Kidney (tissue), 13 donors: ENCODE measurements at regions not wholly inside any gene's neighbourhood (a gene's known extent, or its start where the extent isn't known, plus 50 kb on each side); places are given as distances from the start of the nearest gene placed in this dataset.

Source experiments
- DNase-seq, 5 donors: peaks; one replicate each; pipeline ENCODE4 v3.0.0-alpha.2; 2013 to 2020
- FAIRE-seq: peaks from 2 replicates; lab custom pipeline; 2012; peaks lifted over from hg19 to GRCh38; lab: Jason Lieb, UNC
- H3K27ac ChIP-seq, 2 donors: one replicate each; pipeline ENCODE4 v1.7.0; 2013; ENCODE audit warnings: low read depth in 2 of 2, low read length in 2 of 2, inconsistent platforms in 1 of 2
- H3K27me3 ChIP-seq: one replicate; pipeline ENCODE4 v1.7.1; 2013; ENCODE audit warnings: low read length, inconsistent platforms; ENCODE audit not compliant: control insufficient read depth, insufficient read depth
- H3K36me3 ChIP-seq, 3 donors: one replicate each; pipeline versions ENCODE4 v1.7.0 to v1.7.1; 2013; ENCODE audit warnings: low read length in 3 of 3, control low read depth in 1 of 3, inconsistent platforms in 1 of 3; ENCODE audit not compliant: insufficient read depth in 3 of 3, control insufficient read depth in 2 of 3
- H3K4me1 ChIP-seq, 3 donors: one replicate each; pipeline versions ENCODE4 v1.7.0 to v1.7.1; 2013; ENCODE audit warnings: low read length in 3 of 3, inconsistent platforms in 1 of 3, low read depth in 1 of 3; ENCODE audit not compliant: control insufficient read depth in 2 of 3, insufficient read depth in 2 of 3
- H3K4me3 ChIP-seq, 3 donors: one replicate each; pipeline versions ENCODE4 v1.7.0 to v1.8.1; 2013; ENCODE audit warnings: low read length in 3 of 3, control low read depth in 1 of 3, inconsistent platforms in 1 of 3
- H3K9ac ChIP-seq, 3 donors: one replicate each; pipeline versions ENCODE4 v1.7.0 to v1.7.1; 2013; ENCODE audit warnings: low read length in 3 of 3, control low read depth in 1 of 3, inconsistent platforms in 1 of 3
- H3K9me3 ChIP-seq, 3 donors: one replicate each; pipeline versions ENCODE4 v1.7.0 to v1.7.1; 2013; ENCODE audit warnings: low read length in 3 of 3, control low read depth in 1 of 3, inconsistent platforms in 1 of 3; ENCODE audit not compliant: control insufficient read depth in 2 of 3, insufficient read depth in 1 of 3
- intact Hi-C: fragments of 100-400 bp; cut with DNase I; formaldehyde crosslinking; loops from one replicate; pipeline ENCODE4 v1.11.1; 2022
- TF ChIP-seq, protein P1 (sequence below): IDR thresholded peaks from 3 replicates; pipeline ENCODE4 v1.5.1; 2012; ENCODE audit warnings: mild to moderate bottlenecking, moderate library complexity, borderline replicate concordance; ENCODE audit not compliant: insufficient read depth; ENCODE audit errors: extremely low read depth
- donor health status: control.
- donor health status: control.
- donor health status: control.
- donor health status: control.
- donor health status: control.
- donor health status: DM: yes; HTN: yes; CAD: no.
- donor health status: Normal renal cell carcinoma (clear cell type).

DNA sequence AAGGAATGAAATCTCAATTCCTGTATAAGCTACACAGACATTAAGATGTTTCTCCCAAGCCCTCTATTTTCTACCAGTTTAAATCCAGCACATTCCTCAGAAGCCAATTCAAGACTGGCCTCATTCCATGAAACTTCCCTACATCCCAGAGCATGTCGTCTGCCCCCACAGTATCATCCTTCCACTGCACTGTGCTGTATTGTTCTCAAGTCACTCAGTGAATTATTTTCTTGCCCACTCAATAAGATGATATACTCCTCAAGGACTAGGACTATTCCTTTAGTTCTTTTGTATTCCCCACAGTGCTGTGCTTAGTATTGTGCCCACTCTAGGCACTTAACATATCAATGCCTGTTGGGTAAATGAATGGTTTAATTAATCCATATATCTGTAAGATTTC is 203.1 kb upstream of the BLID start:
- no peak for FAIRE-seq

DNA sequence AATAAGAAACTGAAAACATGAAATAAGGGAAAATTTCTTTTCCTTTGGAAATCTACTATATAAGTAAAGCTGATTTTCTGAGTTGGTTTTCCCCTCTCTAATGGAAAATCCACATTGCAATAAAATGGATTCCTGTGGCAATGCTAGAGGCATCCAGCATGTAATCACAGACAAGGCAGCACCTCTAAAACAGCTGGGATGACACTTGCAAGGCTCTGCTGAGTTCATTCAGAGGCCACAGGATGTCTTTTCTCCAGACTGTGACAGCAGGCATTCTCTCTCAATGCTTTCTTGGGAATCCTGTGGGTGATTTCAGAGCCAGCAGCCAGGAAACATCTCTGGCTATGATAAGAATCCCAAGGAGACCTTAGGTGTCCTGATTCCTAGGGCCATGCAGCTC is 201.3 kb upstream of the BLID start:
- no peak overlapping the region for H3K27ac ChIP-seq
- TF ChIP-seq, protein P1, sequence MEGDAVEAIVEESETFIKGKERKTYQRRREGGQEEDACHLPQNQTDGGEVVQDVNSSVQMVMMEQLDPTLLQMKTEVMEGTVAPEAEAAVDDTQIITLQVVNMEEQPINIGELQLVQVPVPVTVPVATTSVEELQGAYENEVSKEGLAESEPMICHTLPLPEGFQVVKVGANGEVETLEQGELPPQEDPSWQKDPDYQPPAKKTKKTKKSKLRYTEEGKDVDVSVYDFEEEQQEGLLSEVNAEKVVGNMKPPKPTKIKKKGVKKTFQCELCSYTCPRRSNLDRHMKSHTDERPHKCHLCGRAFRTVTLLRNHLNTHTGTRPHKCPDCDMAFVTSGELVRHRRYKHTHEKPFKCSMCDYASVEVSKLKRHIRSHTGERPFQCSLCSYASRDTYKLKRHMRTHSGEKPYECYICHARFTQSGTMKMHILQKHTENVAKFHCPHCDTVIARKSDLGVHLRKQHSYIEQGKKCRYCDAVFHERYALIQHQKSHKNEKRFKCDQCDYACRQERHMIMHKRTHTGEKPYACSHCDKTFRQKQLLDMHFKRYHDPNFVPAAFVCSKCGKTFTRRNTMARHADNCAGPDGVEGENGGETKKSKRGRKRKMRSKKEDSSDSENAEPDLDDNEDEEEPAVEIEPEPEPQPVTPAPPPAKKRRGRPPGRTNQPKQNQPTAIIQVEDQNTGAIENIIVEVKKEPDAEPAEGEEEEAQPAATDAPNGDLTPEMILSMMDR: no peak
- no peaks in the 10 kb centered on the region for H3K36me3 ChIP-seq
- no peaks in the 10 kb centered on the region for H3K27me3 ChIP-seq
- intact Hi-C loops: no loop called here
- no peaks in the 10 kb centered on the region for H3K9me3 ChIP-seq
- H3K9ac ChIP-seq: no peak overlapping the region
- H3K4me1 ChIP-seq: peaks cover 0 to 7% (median 0%) of the 10 kb centered on the region in 3 donors
- H3K4me3 ChIP-seq: no peak overlapping the region
- DNase-seq (peak in 4 of 5 donors; percentile 54 to 90 (median 79)), FAIRE-seq (no peak)

More for the DNA sequence above, 203.1 kb upstream of the BLID start:
- H3K36me3 ChIP-seq: no peaks in the 10 kb centered on the region
- DNase-seq: no peak
- no peak overlapping the region for H3K27ac ChIP-seq
- TF ChIP-seq, protein P1: no peak
- H3K27me3 ChIP-seq: no peaks in the 10 kb centered on the region
- intact Hi-C loops: no loop called here
- H3K4me1 ChIP-seq: peaks cover 0 to 7% (median 0%) of the 10 kb centered on the region in 3 donors
- H3K4me3 ChIP-seq: no peak overlapping the region
- no peak overlapping the region for H3K9ac ChIP-seq
- no peaks in the 10 kb centered on the region for H3K9me3 ChIP-seq

DNA sequence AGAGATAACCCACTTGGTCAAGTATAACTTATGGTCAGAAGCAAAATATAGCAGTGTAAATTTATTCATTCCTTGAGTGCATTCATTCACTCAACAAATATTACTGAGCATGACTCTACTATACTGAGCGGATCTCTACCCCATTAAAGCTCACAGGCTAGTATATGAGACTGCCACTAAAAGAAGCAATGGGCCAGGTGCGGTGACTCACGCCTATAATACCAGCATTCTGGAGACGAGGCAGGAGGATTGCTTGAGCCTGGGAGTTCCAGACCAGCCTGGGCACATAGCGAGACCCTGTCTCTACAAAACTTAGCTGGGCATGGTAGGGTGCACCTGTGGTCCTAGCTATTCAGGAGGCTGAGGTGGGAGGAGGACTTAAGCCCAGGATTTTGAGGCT is 197.6 kb upstream of the BLID start:
- DNase-seq: no peak
- H3K36me3 ChIP-seq: no peaks in the 10 kb centered on the region
- no peak overlapping the region for H3K27ac ChIP-seq
- TF ChIP-seq, protein P1: no peak
- no peaks in the 10 kb centered on the region for H3K4me1 ChIP-seq
- H3K9ac ChIP-seq: no peak overlapping the region
- H3K9me3 ChIP-seq: no peaks in the 10 kb centered on the region
- no peaks in the 10 kb centered on the region for H3K27me3 ChIP-seq
- H3K4me3 ChIP-seq: no peak overlapping the region
- intact Hi-C loops: no loop called here
- FAIRE-seq: no peak

DNA sequence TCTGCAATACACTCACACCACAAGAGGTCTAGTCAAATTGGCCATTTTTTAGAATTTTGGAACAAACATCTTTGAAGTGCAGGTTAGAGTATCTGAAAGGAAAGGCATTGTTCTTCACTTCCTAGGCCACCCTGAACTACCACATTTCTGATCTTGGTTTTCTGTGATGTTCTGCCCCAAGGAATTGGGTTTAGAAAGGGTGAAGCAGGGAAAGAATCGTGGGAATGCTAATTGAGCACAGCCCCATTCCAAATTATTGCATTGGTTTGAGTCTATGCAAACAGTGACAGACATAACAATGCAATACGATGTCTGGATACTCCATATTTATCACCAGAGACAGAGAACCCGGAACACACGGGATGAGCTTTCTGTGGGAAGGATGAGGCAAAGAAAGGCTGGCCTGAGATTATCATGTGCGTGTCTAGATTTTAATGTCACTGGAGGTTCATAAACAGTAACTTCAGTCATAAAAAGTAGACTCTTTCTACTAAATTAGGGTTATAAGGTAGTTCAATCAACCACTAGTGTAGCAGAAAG is 195.3 kb upstream of the BLID start:
- DNase-seq (no peak), FAIRE-seq (no peak)
- no peak overlapping the region for H3K4me3 ChIP-seq
- H3K9me3 ChIP-seq: no peaks in the 10 kb centered on the region
- TF ChIP-seq, protein P1: no peak
- no peak overlapping the region for H3K27ac ChIP-seq
- H3K27me3 ChIP-seq: no peaks in the 10 kb centered on the region
- no peak overlapping the region for H3K9ac ChIP-seq
- intact Hi-C loops: no loop called here
- H3K4me1 ChIP-seq: no peaks in the 10 kb centered on the region
- H3K36me3 ChIP-seq: no peaks in the 10 kb centered on the region
